ENCODE measurements at regions not wholly inside any gene's neighbourhood (a gene's known extent, or its start where the extent isn't known, plus 50 kb on each side); places are given as distances from the start of the nearest gene placed in this dataset.

DNA sequence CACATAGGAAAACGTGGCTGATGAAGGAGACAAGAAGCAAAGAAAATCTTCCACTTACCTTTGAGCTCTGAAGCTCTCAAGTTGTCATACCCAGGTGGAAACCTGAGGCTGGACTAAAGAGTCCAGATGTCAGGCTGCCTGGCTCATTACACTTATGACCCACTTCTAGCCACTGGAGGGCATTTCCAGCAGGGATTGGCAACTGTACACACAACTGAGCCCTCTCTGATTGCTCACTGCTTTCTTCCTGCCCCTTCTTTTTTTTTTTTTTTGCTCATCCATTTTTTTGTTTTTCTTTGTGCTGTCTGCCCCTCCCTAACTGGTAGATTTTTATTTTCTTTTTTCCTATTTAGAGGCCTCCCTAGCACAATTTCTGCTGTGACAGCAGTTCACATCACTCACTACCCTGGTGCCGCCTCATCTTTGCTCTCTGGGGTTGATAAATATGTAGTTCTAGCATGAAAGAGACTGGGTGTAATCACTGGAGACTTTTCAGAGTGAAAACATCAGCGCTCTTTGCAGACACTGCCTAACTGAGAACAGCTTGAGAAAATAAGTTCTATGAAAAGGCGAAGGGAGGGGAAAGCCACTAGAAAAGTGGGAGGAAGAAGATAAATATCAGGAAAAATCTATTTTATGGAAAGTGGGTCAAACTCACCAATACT, 334.5 kb downstream of the NUF2 start:
- TF ChIP-seq, protein P1, sequence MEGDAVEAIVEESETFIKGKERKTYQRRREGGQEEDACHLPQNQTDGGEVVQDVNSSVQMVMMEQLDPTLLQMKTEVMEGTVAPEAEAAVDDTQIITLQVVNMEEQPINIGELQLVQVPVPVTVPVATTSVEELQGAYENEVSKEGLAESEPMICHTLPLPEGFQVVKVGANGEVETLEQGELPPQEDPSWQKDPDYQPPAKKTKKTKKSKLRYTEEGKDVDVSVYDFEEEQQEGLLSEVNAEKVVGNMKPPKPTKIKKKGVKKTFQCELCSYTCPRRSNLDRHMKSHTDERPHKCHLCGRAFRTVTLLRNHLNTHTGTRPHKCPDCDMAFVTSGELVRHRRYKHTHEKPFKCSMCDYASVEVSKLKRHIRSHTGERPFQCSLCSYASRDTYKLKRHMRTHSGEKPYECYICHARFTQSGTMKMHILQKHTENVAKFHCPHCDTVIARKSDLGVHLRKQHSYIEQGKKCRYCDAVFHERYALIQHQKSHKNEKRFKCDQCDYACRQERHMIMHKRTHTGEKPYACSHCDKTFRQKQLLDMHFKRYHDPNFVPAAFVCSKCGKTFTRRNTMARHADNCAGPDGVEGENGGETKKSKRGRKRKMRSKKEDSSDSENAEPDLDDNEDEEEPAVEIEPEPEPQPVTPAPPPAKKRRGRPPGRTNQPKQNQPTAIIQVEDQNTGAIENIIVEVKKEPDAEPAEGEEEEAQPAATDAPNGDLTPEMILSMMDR (IDR thresholded peaks at IDR 0.05) = no peak
- TF ChIP-seq POLR2A (IDR thresholded peaks at IDR 0.05) = no peak

Data from testis (tissue), 2 donors.